Liver (tissue), 3 donors: ENCODE measurements at regions not wholly inside any gene's neighbourhood (a gene's known extent, or its start where the extent isn't known, plus 50 kb on each side); places are given as distances from the start of the nearest gene placed in this dataset.

Experiments
- CTCF ChIP-seq: fragments of 150-350 bp; IDR thresholded peaks from 2 replicates; pipeline ENCODE4 v1.5.1; 2017; ENCODE audit warnings: improper control_type of control experiment, low read depth, low read length; ENCODE audit not compliant: missing input control
- FOXA1 ChIP-seq: IDR thresholded peaks from 2 replicates; pipeline ENCODE4 v1.6.1; 2016; ENCODE audit warnings: antibody characterized with exemption
- JUND ChIP-seq, 2 donors: IDR thresholded peaks; 2 replicates each; pipeline ENCODE4 v1.6.1; 2016; ENCODE audit warnings: antibody characterized with exemption in 2 of 2
- MAX ChIP-seq: IDR thresholded peaks from 2 replicates; pipeline ENCODE4 v1.6.1; 2016; ENCODE audit warnings: antibody characterized with exemption
- donor health status: healthy.
- donor health status: healthy.

DNA sequence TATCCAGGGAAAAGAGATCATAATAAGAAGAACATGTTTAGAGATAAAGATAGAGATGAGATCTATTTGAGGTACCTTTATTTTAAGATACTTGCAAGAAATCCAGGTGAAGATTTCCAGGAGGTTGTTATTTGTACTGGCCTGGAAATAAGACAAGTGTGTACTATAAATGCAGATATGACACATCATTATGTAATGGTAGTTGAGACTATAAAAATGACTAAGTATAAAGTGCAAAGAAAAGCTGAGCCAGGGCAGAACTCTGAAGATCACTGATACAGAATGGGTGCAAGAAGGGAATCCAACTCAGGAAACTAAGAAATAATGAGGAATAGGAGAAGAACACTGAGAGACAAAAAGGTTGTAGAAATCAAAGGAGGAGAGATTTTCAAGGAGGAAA, 378.2 kb upstream of the PBX1 start:
- TF ChIP-seq CTCF (no peak), JUND (IDR thresholded peaks at IDR 0.05) (no peak), MAX (no peak), FOXA1 (no peak)
